Keratinocyte (primary cell): ENCODE measurements at regions not wholly inside any gene's neighbourhood (a gene's known extent, or its start where the extent isn't known, plus 50 kb on each side); places are given as distances from the start of the nearest gene placed in this dataset.

Experiments
- CTCF ChIP-seq, 3 experiments: IDR thresholded peaks in 1 of 3; conservative IDR thresholded peaks in 1 of 3; optimal IDR thresholded peaks in 1 of 3; 2 replicates in 2 of 3; 3 replicates in 1 of 3; pipeline versions ENCODE3 to v1.5.1; 2011; ENCODE audit warnings: low read length in 3 of 3, mild to moderate bottlenecking in 3 of 3, moderate library complexity in 2 of 3, control low read depth in 1 of 3, inconsistent platforms in 1 of 3; ENCODE audit not compliant: insufficient read depth in 2 of 3; ENCODE audit errors: extremely low read depth in 1 of 3
- EZH2 ChIP-seq: IDR thresholded peaks from one replicate; pipeline ENCODE4 v1.6.1; 2012; ENCODE audit warnings: inconsistent platforms, mild to moderate bottlenecking, low read length, moderate library complexity

GRCh38 chr1:53408755-53409129, 50.5 kb upstream of the DMRTB1 start:
- TF ChIP-seq CTCF (optimal IDR thresholded peaks at IDR 0.05 in 1 of 3, IDR thresholded peaks at IDR 0.05 in 1 of 3, conservative IDR thresholded peaks at IDR 0.05 in 1 of 3; ENCODE audit: extremely low read depth in 1 of 3, insufficient read depth in 2 of 3, low read length in 3 of 3) (no peak), EZH2 (no peak)
